ENCODE measurements at regions not wholly inside any gene's neighbourhood (a gene's known extent, or its start where the extent isn't known, plus 50 kb on each side); places are given as distances from the start of the nearest gene placed in this dataset.
"Not testable (repeated sequence)": the region's sequence is repeated elsewhere in the genome, so short reads cannot be mapped to it uniquely, and the experiment has no call there.

GRCh38 chr4:72213763-72214162, 182.0 kb downstream of the NPFFR2 start:
- H3K18ac ChIP-seq (ENCODE audit: extremely low read depth, low read length); H4K20me1 ChIP-seq (replicated peaks in 1 of 2; ENCODE audit: control insufficient read depth in 1 of 2, insufficient read depth in 2 of 2, low read length in 2 of 2); H2BK12ac ChIP-seq (ENCODE audit: low read depth, low read length); H4K8ac ChIP-seq (ENCODE audit: extremely low read depth, insufficient read depth, low read length); H3K27me3 ChIP-seq (replicated peaks in 1 of 4; ENCODE audit: control insufficient read depth in 3 of 4, extremely low read depth in 1 of 4, insufficient read depth in 3 of 4, low read length in 3 of 4); H3K4me3 ChIP-seq (ENCODE audit: extremely low read depth in 1 of 4, insufficient read depth in 2 of 4, low read depth in 3 of 4, low read length in 4 of 4); FAIRE-seq; H3K36me3 ChIP-seq (ENCODE audit: control insufficient read depth in 2 of 4, insufficient read depth in 4 of 4, low read length in 3 of 4); H2BK15ac ChIP-seq (ENCODE audit: low read length); H2BK5ac ChIP-seq (ENCODE audit: low read depth, low read length); H3K79me1 ChIP-seq (ENCODE audit: low read depth, low read length); H2BK120ac ChIP-seq (replicated peaks; ENCODE audit: low read depth, low read length); H3K9ac ChIP-seq (replicated peaks in 1 of 4; ENCODE audit: extremely low read depth in 1 of 4, low read depth in 3 of 4, low read length in 3 of 4); POLR2A ChIA-PET (ENCODE audit: partially characterized antibody); H3K4me1 ChIP-seq (replicated peaks in 1 of 4; ENCODE audit: control insufficient read depth in 3 of 4, insufficient read depth in 4 of 4, low read length in 3 of 4); H3K27ac ChIP-seq (ENCODE audit: low read depth, low read length); H3K23ac ChIP-seq (ENCODE audit: insufficient read length); DNase-seq (ENCODE audit: low read depth in 1 of 2, low spot score in 2 of 2); H2BK20ac ChIP-seq (ENCODE audit: low read length); H2AFZ ChIP-seq (ENCODE audit: low read length); H2AK5ac ChIP-seq (ENCODE audit: low read depth, low read length); H3K79me2 ChIP-seq (ENCODE audit: control insufficient read depth in 1 of 2, insufficient read depth in 2 of 2, low read length in 2 of 2); H3K14ac ChIP-seq (ENCODE audit: insufficient read length); H4K5ac ChIP-seq (ENCODE audit: insufficient read length, low read depth, low read length); H3K4ac ChIP-seq (replicated peaks; ENCODE audit: insufficient read length, low read depth, low read length); H3K23me2 ChIP-seq (ENCODE audit: low read depth, low read length); H3K9me3 ChIP-seq (ENCODE audit: insufficient read depth in 2 of 2, low read depth in 1 of 2, low read length in 1 of 2); H3K56ac ChIP-seq (replicated peaks; ENCODE audit: insufficient read length, low read depth, low read length); H4K91ac ChIP-seq (replicated peaks; ENCODE audit: insufficient read length, low read length); H3K4me2 ChIP-seq (ENCODE audit: insufficient read depth in 1 of 2, low read depth in 2 of 2, low read length in 2 of 2): not testable (repeated sequence)
- WGBS, 2 experiments (ENCODE audit: extremely low coverage in 1 of 2, insufficient coverage in 1 of 2, insufficient read length in 1 of 2, insufficient replicate concordance in 2 of 2, low coverage in 1 of 2, low lambda C conversion rate in 2 of 2, missing lambda C conversion rate in 1 of 2) = 96% methylated on average over 5 of the region's 5 CpGs; no CpG with 5 or more reads in 1 of the 2 experiments
- CTCF ChIA-PET (ENCODE audit: partially characterized antibody) = interaction anchor here (0.6 kb wide), 1 partner anchor 59 kb away, joined by 4 read pairs; no protein-coding TSS in a partner anchor

All from H1 (cell line).